ENCODE measurements at regions not wholly inside any gene's neighbourhood (a gene's known extent, or its start where the extent isn't known, plus 50 kb on each side); places are given as distances from the start of the nearest gene placed in this dataset.

- ChIA-PET CTCF (no interaction called here), POLR2A (no interaction called here)
- DNase-seq (ENCODE audit: low spot score) = no peak
- Mint-ChIP-seq H3K36me3 (no peaks in the 10 kb centered on the region), H3K4me3 (no peak overlapping the region), H3K4me1 (no peaks in the 10 kb centered on the region), H3K27me3 (ENCODE audit: low read depth) (no peaks in the 10 kb centered on the region), H3K9me3 (peaks cover 3% of the 10 kb centered on the region; the same call in 1 of the 2 replicates), H3K27ac (no peak overlapping the region)
- no peak for ATAC-seq
- TF ChIP-seq ZMAT4 (CRISPR knock-in tag; IDR thresholded peaks at IDR 0.05) (no peak), ATF1 (CRISPR knock-in tag; IDR thresholded peaks at IDR 0.05) (no peak), IRF2 (CRISPR knock-in tag; IDR thresholded peaks at IDR 0.05; ENCODE audit: borderline replicate concordance, low read depth) (no peak), AFF4 (CRISPR knock-in tag; IDR thresholded peaks at IDR 0.05; ENCODE audit: borderline replicate concordance) (no peak), SMAD4 (CRISPR knock-in tag; IDR thresholded peaks at IDR 0.05) (no peak), FOXJ3 (CRISPR knock-in tag; IDR thresholded peaks at IDR 0.05; ENCODE audit: borderline replicate concordance) (no peak), MAX (CRISPR knock-in tag; IDR thresholded peaks at IDR 0.05) (no peak), ZBTB21 (CRISPR knock-in tag; IDR thresholded peaks at IDR 0.05; ENCODE audit: borderline replicate concordance) (no peak), TEAD4 (CRISPR knock-in tag; IDR thresholded peaks at IDR 0.05) (no peak), PREB (CRISPR knock-in tag; IDR thresholded peaks at IDR 0.05; ENCODE audit: borderline replicate concordance) (no peak), RORB (CRISPR knock-in tag; IDR thresholded peaks at IDR 0.05) (no peak), ZNF317 (CRISPR knock-in tag; IDR thresholded peaks at IDR 0.05; ENCODE audit: borderline replicate concordance, low read depth) (no peak), ZNF138 (CRISPR knock-in tag; conservative IDR thresholded peaks at IDR 0.05) (no peak), ZNF219 (CRISPR knock-in tag; IDR thresholded peaks at IDR 0.05; ENCODE audit: borderline replicate concordance) (no peak), ZNF121 (CRISPR knock-in tag; IDR thresholded peaks at IDR 0.05) (no peak), USF1 (CRISPR knock-in tag; IDR thresholded peaks at IDR 0.05) (no peak)
- TF ChIP-seq, protein P1, sequence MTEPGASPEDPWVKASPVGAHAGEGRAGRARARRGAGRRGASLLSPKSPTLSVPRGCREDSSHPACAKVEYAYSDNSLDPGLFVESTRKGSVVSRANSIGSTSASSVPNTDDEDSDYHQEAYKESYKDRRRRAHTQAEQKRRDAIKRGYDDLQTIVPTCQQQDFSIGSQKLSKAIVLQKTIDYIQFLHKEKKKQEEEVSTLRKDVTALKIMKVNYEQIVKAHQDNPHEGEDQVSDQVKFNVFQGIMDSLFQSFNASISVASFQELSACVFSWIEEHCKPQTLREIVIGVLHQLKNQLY (CRISPR knock-in tag; IDR thresholded peaks at IDR 0.05) = no peak
Measured at GRCh38 chr6:132072831-132073230, 121.7 kb upstream of the CCN2 start.

DNA sequence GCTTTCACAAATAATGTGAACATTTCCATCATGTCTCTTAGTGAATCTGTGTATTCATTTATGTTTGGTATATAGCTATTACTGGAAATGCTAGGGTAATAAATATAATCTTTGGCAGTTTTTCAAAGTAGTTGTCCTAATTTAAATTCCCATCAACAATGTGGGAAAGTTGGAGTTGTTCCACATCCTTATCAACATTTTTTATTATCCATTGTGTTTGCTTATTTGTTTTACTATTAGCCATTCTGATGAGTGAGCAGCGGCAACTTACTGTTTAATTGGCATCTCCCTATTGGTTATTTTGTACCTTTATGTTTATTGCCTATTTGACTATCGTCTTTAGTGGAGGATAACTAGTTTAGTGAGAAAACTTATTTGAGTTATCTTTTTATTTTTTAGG lies 121.1 kb upstream of the CCN2 start:
- no peak overlapping the region for H3K27ac Mint-ChIP-seq
- no peak for ATAC-seq

More for the DNA sequence above, 121.1 kb upstream of the CCN2 start:
- H3K9me3 Mint-ChIP-seq = peaks cover 3% of the 10 kb centered on the region; the same call in 1 of the 2 replicates
- H3K4me3 Mint-ChIP-seq = no peak overlapping the region
- CTCF ChIA-PET = no interaction called here
- POLR2A ChIA-PET = no interaction called here
- H3K27me3 Mint-ChIP-seq (ENCODE audit: low read depth) = no peaks in the 10 kb centered on the region
- no peaks in the 10 kb centered on the region for H3K36me3 Mint-ChIP-seq
- no peak for DNase-seq (ENCODE audit: low spot score)
- TF ChIP-seq TEAD4 (CRISPR knock-in tag; IDR thresholded peaks at IDR 0.05) = no peak
- no peaks in the 10 kb centered on the region for H3K4me1 Mint-ChIP-seq
